SK-N-SH (cell line): ENCODE measurements at regions not wholly inside any gene's neighbourhood (a gene's known extent, or its start where the extent isn't known, plus 50 kb on each side); places are given as distances from the start of the nearest gene placed in this dataset.

Experiments used
- CTCF ChIA-PET: fragments of 300-600, 350-600 bp; formaldehyde crosslinking; extraction: SDS; loops from one replicate; lab custom pipeline; 2021; lab: Yijun Ruan, JAX
- POLR2A ChIA-PET: fragments of 350-600 bp; sonication (Branson Sonifier 250); formaldehyde crosslinking; extraction: SDS; loops from one replicate; lab custom pipeline; 2020; ENCODE audit warnings: antibody characterized with exemption, inconsistent platforms; lab: Yijun Ruan, JAX
- DNase-seq: peaks from one replicate; pipeline ENCODE4 v3.0.0; 2012
- H2AFZ ChIP-seq: fragments of 200-600 bp; sonication (generic); 2 replicates; pipeline ENCODE4 v1.8.1; 2016; ENCODE audit warnings: antibody characterized with exemption, mild to moderate bottlenecking, low read depth
- H3F3A ChIP-seq: fragments of 200-600 bp; sonication (generic); replicated peaks from 2 replicates; pipeline ENCODE3; 2016; ENCODE audit warnings: antibody characterized with exemption, mild to moderate bottlenecking; ENCODE audit not compliant: insufficient read depth
- H3K27ac ChIP-seq, 2 experiments: fragments of 200-500 bp in 1 of 2; fragments of 200-600 bp in 1 of 2; sonication (Bioruptor generic) in 1 of 2; sonication (generic), shearing (Covaris generic) in 1 of 2; 2 replicates each; pipeline versions ENCODE4 v1.5.1 to v1.6.1; 2014 to 2016; ENCODE audit warnings: low read depth in 2 of 2, inconsistent platforms in 1 of 2, low read length in 1 of 2, mild to moderate bottlenecking in 1 of 2, mixed read lengths in 1 of 2
- H3K27me3 ChIP-seq: fragments of 200-600 bp; sonication (generic), shearing (Covaris generic); 2 replicates; pipeline ENCODE4 v1.6.1; 2016; ENCODE audit warnings: mixed run types; ENCODE audit not compliant: insufficient read depth
- H3K36me3 ChIP-seq, 2 experiments: fragments of 200-500 bp in 1 of 2; fragments of 200-600 bp in 1 of 2; sonication (Bioruptor generic) in 1 of 2; sonication (generic) in 1 of 2; replicated peaks in 1 of 2; 2 replicates each; pipeline versions ENCODE3 to v1.5.1; 2014 to 2016; ENCODE audit warnings: low read length in 1 of 2, mild to moderate bottlenecking in 1 of 2; ENCODE audit not compliant: insufficient read depth in 2 of 2, control insufficient read depth in 1 of 2
- H3K4me1 ChIP-seq, 2 experiments: fragments of 200-500 bp in 1 of 2; fragments of 200-600 bp in 1 of 2; sonication (Bioruptor generic) in 1 of 2; sonication (generic), shearing (Covaris generic) in 1 of 2; 2 replicates each; pipeline versions ENCODE4 v1.5.1 to v1.6.1; 2014 to 2016; ENCODE audit warnings: low read depth in 1 of 2, low read length in 1 of 2, mixed run types in 1 of 2; ENCODE audit not compliant: insufficient read depth in 2 of 2, control insufficient read depth in 1 of 2
- H3K4me2 ChIP-seq: fragments of 200-600 bp; sonication (generic), shearing (Covaris generic); 2 replicates; pipeline ENCODE4 v1.6.1; 2017; ENCODE audit warnings: mixed run types
- H3K4me3 ChIP-seq, 2 experiments: fragments of 200-500 bp in 1 of 2; fragments of 200-600 bp in 1 of 2; sonication (Bioruptor generic) in 1 of 2; sonication (generic), shearing (Covaris generic) in 1 of 2; 2 replicates each; pipeline versions ENCODE4 v1.5.1 to v1.8.1; 2014 to 2016; ENCODE audit warnings: low read depth in 2 of 2, inconsistent platforms in 1 of 2, low read length in 1 of 2, mild to moderate bottlenecking in 1 of 2, mixed read lengths in 1 of 2, moderate library complexity in 1 of 2
- H3K79me2 ChIP-seq: fragments of 200-600 bp; sonication (generic); 2 replicates; pipeline ENCODE4 v1.8.1; 2017; ENCODE audit warnings: mild to moderate bottlenecking; ENCODE audit not compliant: insufficient read depth
- H3K9ac ChIP-seq: fragments of 200-600 bp; sonication (generic); 2 replicates; pipeline ENCODE4 v1.6.1; 2017; ENCODE audit warnings: mixed run types
- H3K9me2 ChIP-seq: fragments of 200-600 bp; sonication (generic); 2 replicates; pipeline ENCODE4 v1.6.1; 2017; ENCODE audit warnings: mixed run types
- H3K9me3 ChIP-seq: fragments of 200-600 bp; sonication (generic); 2 replicates; pipeline ENCODE4 v1.6.1; 2017; ENCODE audit warnings: mixed run types, mild to moderate bottlenecking, moderate library complexity
- H4K20me1 ChIP-seq: fragments of 200-600 bp; sonication (generic); 2 replicates; pipeline ENCODE4 v1.6.1; 2017; ENCODE audit warnings: mild to moderate bottlenecking, mixed run types; ENCODE audit not compliant: insufficient read depth
- CHD2 ChIP-seq: fragments of 150-350 bp; IDR thresholded peaks from 2 replicates; pipeline ENCODE4 v1.6.1; 2018; ENCODE audit warnings: low read length; ENCODE audit not compliant: partially characterized antibody
- EP300 ChIP-seq, 2 experiments: IDR thresholded peaks; 2 replicates each; pipeline versions ENCODE4 v1.4.0 to v1.6.1; 2012; ENCODE audit warnings: borderline replicate concordance in 1 of 2, low read depth in 1 of 2, low read length in 1 of 2
- EZH2phosphoT487 ChIP-seq: fragments of 200-600 bp; sonication (generic); IDR thresholded peaks from 2 replicates; pipeline ENCODE4 v1.6.1; 2017; ENCODE audit warnings: low read depth, mixed run types, mild to moderate bottlenecking, antibody characterized with exemption, moderate library complexity, borderline replicate concordance
- FOSL2 ChIP-seq: IDR thresholded peaks from 2 replicates; pipeline ENCODE4 v1.4.0; 2012; ENCODE audit warnings: low read depth, mild to moderate bottlenecking, moderate library complexity, borderline replicate concordance
- FOXJ3 ChIP-seq: sonication (generic); formaldehyde crosslinking; IDR thresholded peaks from 2 replicates; pipeline ENCODE4 v1.5.1; 2020; ENCODE audit warnings: mild to moderate bottlenecking, missing genetic modification reagents
- IRF3 ChIP-seq: fragments of 150-350 bp; IDR thresholded peaks from 2 replicates; pipeline ENCODE4 v1.6.1; 2016; ENCODE audit warnings: mild to moderate bottlenecking, low read depth, low read length
- MEF2A ChIP-seq: IDR thresholded peaks from 2 replicates; pipeline ENCODE4 v1.4.0; 2012; ENCODE audit warnings: low read depth, borderline replicate concordance
- MXI1 ChIP-seq: IDR thresholded peaks from 2 replicates; pipeline ENCODE4 v1.6.1; 2012; ENCODE audit warnings: mild to moderate bottlenecking, low read depth, low read length, improper control_type of control experiment
- RAD21 ChIP-seq: IDR thresholded peaks from 2 replicates; pipeline ENCODE4 v1.6.1; 2012; ENCODE audit warnings: mild to moderate bottlenecking, low read length
- RCOR1 ChIP-seq: fragments of 150-350 bp; IDR thresholded peaks from 2 replicates; pipeline ENCODE4 v1.6.1; 2017; ENCODE audit warnings: antibody characterized with exemption, low read length
- TEAD4 ChIP-seq: IDR thresholded peaks from 2 replicates; pipeline ENCODE4 v1.4.0; 2012; ENCODE audit warnings: mild to moderate bottlenecking, borderline replicate concordance; ENCODE audit not compliant: insufficient read depth
- WGBS: methylation state at CpG from one replicate; pipeline ENCODE4 v1.1.6; 2017; ENCODE audit warnings: low lambda C conversion rate; 5-methylcytosine and 5-hydroxymethylcytosine counted together
- TF ChIP-seq, protein P1 (sequence below): IDR thresholded peaks from 2 replicates; pipeline ENCODE4 v1.6.1; 2012; ENCODE audit warnings: mild to moderate bottlenecking, low read depth, low read length, moderate library complexity
- TF ChIP-seq, protein P2 (sequence below): IDR thresholded peaks from 2 replicates; pipeline ENCODE4 v1.4.0; 2012; ENCODE audit warnings: low read depth, borderline replicate concordance
- TF ChIP-seq, protein P3 (sequence below): IDR thresholded peaks from 2 replicates; pipeline ENCODE4 v1.4.0; 2012; ENCODE audit warnings: low read depth

DNA sequence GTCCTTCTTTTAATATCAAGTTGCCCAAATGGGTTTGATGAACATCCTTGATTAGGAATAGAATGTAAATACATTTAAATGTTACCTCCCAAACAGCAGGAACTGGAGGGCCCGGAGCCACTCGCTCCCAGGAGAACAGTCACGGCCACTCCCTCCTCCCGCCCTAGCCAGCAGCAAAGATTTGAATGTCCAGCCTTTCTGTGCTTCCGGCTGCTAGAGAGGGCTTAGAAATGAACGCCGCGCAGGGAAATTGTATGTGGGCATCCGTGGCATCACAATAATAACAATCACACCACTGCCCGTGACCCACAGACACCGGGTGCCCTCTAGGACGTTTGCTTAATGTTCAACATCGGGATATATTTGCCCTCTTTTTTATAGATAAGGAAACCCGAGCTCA is 164.9 kb upstream of the SALL3 start:
- POLR2A ChIA-PET: no interaction called here
- H4K20me1 ChIP-seq: no peaks in the 10 kb centered on the region
- TF ChIP-seq EP300 (IDR thresholded peaks at IDR 0.05; ENCODE audit: borderline replicate concordance in 1 of 2, low read depth in 1 of 2, low read length in 1 of 2): no peak
- TF ChIP-seq EZH2phosphoT487: no peak
- TF ChIP-seq MEF2A: no peak
- TF ChIP-seq, protein P1, sequence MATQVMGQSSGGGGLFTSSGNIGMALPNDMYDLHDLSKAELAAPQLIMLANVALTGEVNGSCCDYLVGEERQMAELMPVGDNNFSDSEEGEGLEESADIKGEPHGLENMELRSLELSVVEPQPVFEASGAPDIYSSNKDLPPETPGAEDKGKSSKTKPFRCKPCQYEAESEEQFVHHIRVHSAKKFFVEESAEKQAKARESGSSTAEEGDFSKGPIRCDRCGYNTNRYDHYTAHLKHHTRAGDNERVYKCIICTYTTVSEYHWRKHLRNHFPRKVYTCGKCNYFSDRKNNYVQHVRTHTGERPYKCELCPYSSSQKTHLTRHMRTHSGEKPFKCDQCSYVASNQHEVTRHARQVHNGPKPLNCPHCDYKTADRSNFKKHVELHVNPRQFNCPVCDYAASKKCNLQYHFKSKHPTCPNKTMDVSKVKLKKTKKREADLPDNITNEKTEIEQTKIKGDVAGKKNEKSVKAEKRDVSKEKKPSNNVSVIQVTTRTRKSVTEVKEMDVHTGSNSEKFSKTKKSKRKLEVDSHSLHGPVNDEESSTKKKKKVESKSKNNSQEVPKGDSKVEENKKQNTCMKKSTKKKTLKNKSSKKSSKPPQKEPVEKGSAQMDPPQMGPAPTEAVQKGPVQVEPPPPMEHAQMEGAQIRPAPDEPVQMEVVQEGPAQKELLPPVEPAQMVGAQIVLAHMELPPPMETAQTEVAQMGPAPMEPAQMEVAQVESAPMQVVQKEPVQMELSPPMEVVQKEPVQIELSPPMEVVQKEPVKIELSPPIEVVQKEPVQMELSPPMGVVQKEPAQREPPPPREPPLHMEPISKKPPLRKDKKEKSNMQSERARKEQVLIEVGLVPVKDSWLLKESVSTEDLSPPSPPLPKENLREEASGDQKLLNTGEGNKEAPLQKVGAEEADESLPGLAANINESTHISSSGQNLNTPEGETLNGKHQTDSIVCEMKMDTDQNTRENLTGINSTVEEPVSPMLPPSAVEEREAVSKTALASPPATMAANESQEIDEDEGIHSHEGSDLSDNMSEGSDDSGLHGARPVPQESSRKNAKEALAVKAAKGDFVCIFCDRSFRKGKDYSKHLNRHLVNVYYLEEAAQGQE: no peak
- no peak for TF ChIP-seq RCOR1
- no peak for TF ChIP-seq CHD2
- TF ChIP-seq RAD21: no peak
- no peak for TF ChIP-seq FOSL2
- TF ChIP-seq TEAD4: no peak
- TF ChIP-seq FOXJ3 (CRISPR knock-in tag): no peak
- no peak for TF ChIP-seq MXI1
- TF ChIP-seq, protein P2, sequence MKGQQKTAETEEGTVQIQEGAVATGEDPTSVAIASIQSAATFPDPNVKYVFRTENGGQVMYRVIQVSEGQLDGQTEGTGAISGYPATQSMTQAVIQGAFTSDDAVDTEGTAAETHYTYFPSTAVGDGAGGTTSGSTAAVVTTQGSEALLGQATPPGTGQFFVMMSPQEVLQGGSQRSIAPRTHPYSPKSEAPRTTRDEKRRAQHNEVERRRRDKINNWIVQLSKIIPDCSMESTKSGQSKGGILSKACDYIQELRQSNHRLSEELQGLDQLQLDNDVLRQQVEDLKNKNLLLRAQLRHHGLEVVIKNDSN: no peak
- TF ChIP-seq IRF3: no peak
- TF ChIP-seq, protein P3, sequence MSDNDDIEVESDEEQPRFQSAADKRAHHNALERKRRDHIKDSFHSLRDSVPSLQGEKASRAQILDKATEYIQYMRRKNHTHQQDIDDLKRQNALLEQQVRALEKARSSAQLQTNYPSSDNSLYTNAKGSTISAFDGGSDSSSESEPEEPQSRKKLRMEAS: no peak
- TF ChIP-seq, all 33 proteins: peak for 0
- DNase-seq: no peak
- Histone ChIP-seq H3K4me2 (no peak overlapping the region), H3K9ac (no peak overlapping the region), H3K27me3 (peaks cover 55% of the 10 kb centered on the region), H3K9me3 (no peaks in the 10 kb centered on the region), H3K27ac (no peak overlapping the region), H3F3A (no peaks in the 10 kb centered on the region), H2AFZ (no peak overlapping the region), H3K4me3 (no peak overlapping the region), H3K4me1 (no peaks in the 10 kb centered on the region), H3K9me2 (no peaks in the 10 kb centered on the region), H3K79me2 (no peaks in the 10 kb centered on the region), H3K36me3 (no peaks in the 10 kb centered on the region)
- CTCF ChIA-PET: no interaction called here
- 1% methylated on average over 14 of the region's 14 CpGs for WGBS
